ENCODE measurements at regions not wholly inside any gene's neighbourhood (a gene's known extent, or its start where the extent isn't known, plus 50 kb on each side); places are given as distances from the start of the nearest gene placed in this dataset.

GRCh38 chr11:38791346-38791961, 2193.4 kb upstream of the RAG2 start:
- TF ChIP-seq CTCF (IDR thresholded peaks at IDR 0.05), result peak; percentile 63
- H3K9me3 Mint-ChIP-seq, result no peaks in the 10 kb centered on the region
- ATAC-seq, result no peak
- no peaks in the 10 kb centered on the region for H3K4me1 Mint-ChIP-seq (ENCODE audit: low read depth)
- intact Hi-C loops (cut with micrococcal nuclease), result no loop called here
- H3K4me3 Mint-ChIP-seq, result no peak overlapping the region
- H3K27me3 Mint-ChIP-seq, result no peaks in the 10 kb centered on the region
- CTCF ChIA-PET, result interaction anchor here (0.7 to 1.4 kb wide), 4 partner anchors 12 to 845 kb away, joined by 3 read pairs; no protein-coding TSS in a partner anchor
- peak; percentile 19 for DNase-seq
- POLR2A ChIA-PET, result no interaction called here
- H3K36me3 Mint-ChIP-seq (ENCODE audit: low read depth), result no peaks in the 10 kb centered on the region
- no peak overlapping the region for H3K27ac Mint-ChIP-seq

- intact Hi-C loops (cut with micrococcal nuclease), result no loop called here
- ChIA-PET CTCF (no interaction called here), POLR2A (no interaction called here)
- Mint-ChIP-seq H3K4me1 (ENCODE audit: low read depth) (no peaks in the 10 kb centered on the region), H3K27me3 (no peaks in the 10 kb centered on the region), H3K4me3 (no peak overlapping the region), H3K36me3 (ENCODE audit: low read depth) (no peaks in the 10 kb centered on the region), H3K9me3 (peaks cover 8% of the 10 kb centered on the region), H3K27ac (no peak overlapping the region)
- TF ChIP-seq CTCF (IDR thresholded peaks at IDR 0.05), result no peak
- DNase-seq, result no peak
- no peak for ATAC-seq
These were observed 2190.5 kb upstream of the RAG2 start for GRCh38 chr11:38788561-38788960.

GRCh38 chr11:38784164-38784563, 2186.1 kb upstream of the RAG2 start:
- intact Hi-C loops (cut with micrococcal nuclease), result no loop called here
- ChIA-PET POLR2A (interaction anchor here (0.6 kb wide), 1 partner anchor 72 kb away, joined by 3 read pairs; no protein-coding TSS in a partner anchor), CTCF (no interaction called here)
- H3K9me3 Mint-ChIP-seq, result peaks cover 19% of the 10 kb centered on the region
- ATAC-seq (no peak), DNase-seq (no peak)
- H3K27ac Mint-ChIP-seq, result no peak overlapping the region
- H3K4me3 Mint-ChIP-seq, result no peak overlapping the region
- no peak for TF ChIP-seq CTCF (IDR thresholded peaks at IDR 0.05)
- H3K4me1 Mint-ChIP-seq (ENCODE audit: low read depth), result no peaks in the 10 kb centered on the region
- no peaks in the 10 kb centered on the region for H3K36me3 Mint-ChIP-seq (ENCODE audit: low read depth)
- no peaks in the 10 kb centered on the region for H3K27me3 Mint-ChIP-seq

- ChIA-PET CTCF (no interaction called here), POLR2A (no interaction called here)
- H3K4me3 Mint-ChIP-seq, result no peak overlapping the region
- intact Hi-C loops (cut with micrococcal nuclease), result no loop called here
- no peak overlapping the region for H3K27ac Mint-ChIP-seq
- H3K36me3 Mint-ChIP-seq (ENCODE audit: low read depth), result no peaks in the 10 kb centered on the region
- DNase-seq (no peak), ATAC-seq (no peak)
- peaks cover 4% of the 10 kb centered on the region for H3K9me3 Mint-ChIP-seq
- no peak for TF ChIP-seq CTCF (IDR thresholded peaks at IDR 0.05)
- no peaks in the 10 kb centered on the region for H3K4me1 Mint-ChIP-seq (ENCODE audit: low read depth)
- no peaks in the 10 kb centered on the region for H3K27me3 Mint-ChIP-seq
These were observed 2168.8 kb upstream of the RAG2 start for GRCh38 chr11:38766796-38767195.

GRCh38 chr11:38759394-38759793, 2161.4 kb upstream of the RAG2 start:
- intact Hi-C loops (cut with micrococcal nuclease), result no loop called here
- POLR2A ChIA-PET, result no interaction called here
- ATAC-seq, result no peak
- Mint-ChIP-seq H3K36me3 (ENCODE audit: low read depth) (no peaks in the 10 kb centered on the region), H3K4me3 (no peak overlapping the region), H3K9me3 (peaks cover 7% of the 10 kb centered on the region), H3K27me3 (no peaks in the 10 kb centered on the region), H3K27ac (no peak overlapping the region), H3K4me1 (ENCODE audit: low read depth) (no peaks in the 10 kb centered on the region)
- CTCF ChIA-PET, result no interaction called here
- no peak for TF ChIP-seq CTCF (IDR thresholded peaks at IDR 0.05)
- DNase-seq, result no peak

Measured in activated CD8-positive, alpha-beta T cell treated with anti-CD3 and anti-CD28 coated beads for 36 hours (primary cell).